ENCODE measurements at regions not wholly inside any gene's neighbourhood (a gene's known extent, or its start where the extent isn't known, plus 50 kb on each side); places are given as distances from the start of the nearest gene placed in this dataset.
"Not testable (repeated sequence)": the region's sequence is repeated elsewhere in the genome, so short reads cannot be mapped to it uniquely, and the experiment has no call there.

DNA sequence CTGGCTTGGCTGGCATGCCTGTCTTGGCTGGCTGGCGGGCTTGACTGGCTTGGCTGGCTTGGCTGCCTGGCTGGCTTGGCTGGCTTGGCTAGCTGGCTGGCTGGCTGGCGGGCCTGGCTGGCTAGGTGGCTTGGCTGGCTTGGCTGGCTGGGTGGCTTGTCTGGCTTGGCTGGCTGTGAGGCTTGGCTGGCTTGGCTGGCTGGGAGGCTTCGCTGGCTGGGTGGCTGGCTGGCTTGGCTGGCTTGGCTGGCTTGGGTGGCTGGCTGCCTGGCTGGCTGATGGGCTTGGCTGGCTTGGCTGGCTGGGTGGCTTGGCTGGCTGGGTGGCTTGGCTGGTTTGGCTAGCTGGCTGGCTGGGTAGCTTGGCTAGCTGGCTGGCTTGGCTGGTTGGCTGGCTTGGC lies 2827.9 kb downstream of the RPIA start:
- H3K4me1 Mint-ChIP-seq; DNase-seq (ENCODE audit: low spot score); H3K27me3 Mint-ChIP-seq (ENCODE audit: low read depth); H3K4me3 Mint-ChIP-seq; H3K9me3 Mint-ChIP-seq; H3K36me3 Mint-ChIP-seq; CTCF ChIA-PET; ATAC-seq; H3K27ac Mint-ChIP-seq; POLR2A ChIA-PET: not testable (repeated sequence)

DNA sequence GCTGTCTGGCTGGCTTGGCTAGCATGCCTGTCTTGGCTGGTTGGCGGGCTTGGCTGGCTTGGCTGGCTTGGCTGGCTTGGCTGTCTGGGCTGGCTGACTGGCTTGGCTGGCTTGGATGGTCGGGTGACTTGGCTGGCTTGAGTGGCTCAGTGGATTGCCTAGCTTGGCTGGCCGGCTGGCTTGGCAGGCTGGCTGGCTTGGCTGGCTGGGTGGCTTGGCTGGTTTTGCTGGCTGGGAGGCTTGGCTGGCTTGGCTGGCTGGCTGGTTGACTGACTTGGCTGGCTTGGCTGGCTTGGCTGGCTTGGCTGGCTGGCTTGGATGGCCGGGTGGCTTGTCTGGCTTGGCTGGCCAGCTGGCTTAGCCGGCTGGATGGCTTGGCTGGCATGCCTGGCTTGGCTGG lies 2828.4 kb downstream of the RPIA start:
- H3K9me3 Mint-ChIP-seq; H3K36me3 Mint-ChIP-seq; H3K27ac Mint-ChIP-seq; DNase-seq (ENCODE audit: low spot score); H3K4me3 Mint-ChIP-seq; CTCF ChIA-PET; H3K27me3 Mint-ChIP-seq (ENCODE audit: low read depth); POLR2A ChIA-PET; ATAC-seq; H3K4me1 Mint-ChIP-seq: not testable (repeated sequence)

DNA sequence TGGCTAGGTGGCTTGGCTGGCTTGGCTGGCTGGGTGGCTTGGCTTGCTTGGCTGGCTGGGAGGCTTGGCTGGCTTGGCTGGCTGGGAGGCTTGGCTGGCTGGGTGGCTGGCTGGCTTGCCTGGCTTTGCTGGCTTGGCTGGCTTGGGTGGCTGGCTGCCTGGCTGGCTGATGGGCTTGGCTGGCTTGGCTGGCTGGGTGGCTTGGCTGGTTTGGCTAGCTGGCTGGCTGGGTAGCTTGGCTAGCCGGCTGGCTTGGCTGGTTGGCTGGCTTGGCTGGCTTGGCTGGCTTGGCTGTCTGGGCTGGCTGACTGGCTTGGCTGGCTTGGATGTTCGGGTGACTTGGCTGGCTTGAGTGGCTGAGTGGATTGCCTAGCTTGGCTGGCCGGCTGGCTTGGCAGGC lies 2829.1 kb downstream of the RPIA start:
- H3K27ac Mint-ChIP-seq; ATAC-seq; H3K4me3 Mint-ChIP-seq; POLR2A ChIA-PET; DNase-seq (ENCODE audit: low spot score); H3K4me1 Mint-ChIP-seq; CTCF ChIA-PET; H3K27me3 Mint-ChIP-seq (ENCODE audit: low read depth); H3K36me3 Mint-ChIP-seq; H3K9me3 Mint-ChIP-seq: not testable (repeated sequence)

DNA sequence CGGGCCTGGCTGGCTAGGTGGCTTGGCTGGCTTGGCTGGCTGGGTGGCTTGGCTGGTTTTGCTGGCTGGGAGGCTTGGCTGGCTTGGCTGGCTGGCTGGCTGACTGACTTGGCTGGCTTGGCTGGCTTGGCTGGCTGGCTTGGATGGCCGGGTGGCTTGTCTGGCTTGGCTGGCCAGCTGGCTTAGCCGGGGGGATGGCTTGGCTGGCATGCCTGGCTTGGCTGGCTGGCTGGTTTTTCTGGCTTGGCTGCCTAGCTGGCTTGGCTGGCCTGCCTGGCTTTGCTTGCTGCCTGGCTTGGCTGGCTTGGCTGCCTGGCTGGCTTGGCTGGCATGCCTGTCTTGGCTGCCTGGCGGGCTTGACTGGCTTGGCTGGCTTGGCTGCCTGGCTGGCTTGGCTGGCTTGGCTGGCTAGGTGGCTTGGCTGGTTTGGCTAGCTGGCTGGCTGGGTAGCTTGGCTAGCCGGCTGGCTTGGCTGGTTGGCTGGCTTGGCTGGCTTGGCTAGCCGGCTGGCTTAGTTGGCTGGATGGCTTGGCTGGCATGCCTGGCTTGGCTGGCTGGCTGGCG lies 2829.6 kb downstream of the RPIA start:
- H3K4me1 Mint-ChIP-seq; H3K27me3 Mint-ChIP-seq (ENCODE audit: low read depth); H3K27ac Mint-ChIP-seq; CTCF ChIA-PET; DNase-seq (ENCODE audit: low spot score); H3K4me3 Mint-ChIP-seq; H3K9me3 Mint-ChIP-seq; POLR2A ChIA-PET; ATAC-seq; H3K36me3 Mint-ChIP-seq: not testable (repeated sequence)

DNA sequence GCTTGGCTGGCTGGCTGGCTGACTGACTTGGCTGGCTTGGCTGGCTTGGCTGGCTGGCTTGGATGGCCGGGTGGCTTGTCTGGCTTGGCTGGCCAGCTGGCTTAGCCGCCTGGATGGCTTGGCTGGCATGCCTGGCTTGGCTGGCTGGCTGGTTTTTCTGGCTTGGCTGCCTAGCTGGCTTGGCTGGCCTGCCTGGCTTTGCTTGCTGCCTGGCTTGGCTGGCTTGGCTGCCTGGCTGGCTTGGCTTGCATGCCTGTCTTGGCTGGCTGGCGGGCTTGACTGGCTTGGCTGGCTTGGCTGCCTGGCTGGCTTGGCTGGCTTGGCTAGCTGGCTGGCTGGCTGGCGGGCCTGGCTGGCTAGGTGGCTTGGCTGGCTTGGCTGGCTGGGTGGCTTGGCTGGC lies 2830.5 kb downstream of the RPIA start:
- DNase-seq (ENCODE audit: low spot score); POLR2A ChIA-PET; CTCF ChIA-PET; H3K27ac Mint-ChIP-seq; H3K36me3 Mint-ChIP-seq; ATAC-seq; H3K27me3 Mint-ChIP-seq (ENCODE audit: low read depth); H3K4me3 Mint-ChIP-seq; H3K4me1 Mint-ChIP-seq; H3K9me3 Mint-ChIP-seq: not testable (repeated sequence)

DNA sequence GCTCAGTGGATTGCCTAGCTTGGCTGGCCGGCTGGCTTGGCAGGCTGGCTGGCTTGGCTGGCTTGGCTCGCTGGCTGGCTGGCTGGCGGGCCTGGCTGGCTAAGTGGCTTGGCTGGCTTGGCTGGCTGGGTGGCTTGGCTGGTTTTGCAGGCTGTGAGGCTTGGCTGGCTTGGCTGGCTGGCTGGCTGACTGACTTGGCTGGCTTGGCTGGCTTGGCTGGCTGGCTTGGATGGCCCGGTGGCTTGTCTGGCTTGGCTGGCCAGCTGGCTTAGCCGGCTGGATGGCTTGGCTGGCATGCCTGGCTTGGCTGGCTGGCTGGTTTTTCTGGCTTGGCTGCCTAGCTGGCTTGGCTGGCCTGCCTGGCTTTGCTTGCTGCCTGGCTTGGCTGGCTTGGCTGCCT lies 2831.4 kb downstream of the RPIA start:
- CTCF ChIA-PET; H3K27me3 Mint-ChIP-seq (ENCODE audit: low read depth); H3K27ac Mint-ChIP-seq; H3K9me3 Mint-ChIP-seq; H3K4me3 Mint-ChIP-seq; DNase-seq (ENCODE audit: low spot score); H3K36me3 Mint-ChIP-seq; H3K4me1 Mint-ChIP-seq; ATAC-seq; POLR2A ChIA-PET: not testable (repeated sequence)

DNA sequence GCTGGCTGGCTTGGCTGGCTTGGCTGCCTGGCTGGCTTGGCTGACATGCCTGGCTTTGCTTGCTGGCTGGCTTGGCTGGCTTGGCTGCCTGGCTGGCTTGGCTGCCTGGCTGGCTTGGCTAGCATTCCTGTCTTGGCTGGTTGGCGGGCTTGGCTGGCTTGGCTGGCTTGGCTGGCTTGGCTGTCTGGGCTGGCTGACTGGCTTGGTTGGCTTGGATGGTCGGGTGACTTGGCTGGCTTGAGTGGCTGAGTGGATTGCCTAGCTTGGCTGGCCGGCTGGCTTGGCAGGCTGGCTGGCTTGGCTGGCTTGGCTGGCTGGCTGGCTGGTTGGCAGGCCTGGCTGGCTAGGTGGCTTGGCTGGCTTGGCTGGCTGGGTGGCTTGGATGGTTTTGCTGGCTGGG lies 2832.3 kb downstream of the RPIA start:
- POLR2A ChIA-PET; CTCF ChIA-PET; ATAC-seq; H3K36me3 Mint-ChIP-seq; H3K4me1 Mint-ChIP-seq; H3K27me3 Mint-ChIP-seq (ENCODE audit: low read depth); H3K9me3 Mint-ChIP-seq; H3K4me3 Mint-ChIP-seq; DNase-seq (ENCODE audit: low spot score); H3K27ac Mint-ChIP-seq: not testable (repeated sequence)

DNA sequence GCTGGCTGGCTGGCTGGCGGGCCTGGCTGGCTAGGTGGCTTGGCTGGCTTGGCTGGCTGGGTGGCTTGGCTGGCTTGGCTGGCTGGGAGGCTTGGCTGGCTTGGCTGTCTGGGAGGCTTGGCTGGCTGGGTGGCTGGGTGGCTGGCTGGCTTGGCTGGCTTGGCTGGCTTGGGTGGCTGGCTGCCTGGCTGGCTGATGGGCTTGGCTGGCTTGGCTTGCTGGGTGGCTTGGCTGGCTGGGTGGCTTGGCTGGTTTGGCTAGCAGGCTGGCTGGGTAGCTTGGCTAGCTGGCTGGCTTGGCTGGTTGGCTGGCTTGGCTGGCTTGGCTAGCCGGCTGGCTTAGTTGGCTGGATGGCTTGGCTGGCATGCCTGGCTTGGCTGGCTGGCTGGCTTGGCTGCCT lies 2834.1 kb downstream of the RPIA start:
- ATAC-seq; H3K4me3 Mint-ChIP-seq; H3K27me3 Mint-ChIP-seq (ENCODE audit: low read depth); CTCF ChIA-PET; H3K4me1 Mint-ChIP-seq; POLR2A ChIA-PET; DNase-seq (ENCODE audit: low spot score); H3K36me3 Mint-ChIP-seq; H3K9me3 Mint-ChIP-seq; H3K27ac Mint-ChIP-seq: not testable (repeated sequence)

DNA sequence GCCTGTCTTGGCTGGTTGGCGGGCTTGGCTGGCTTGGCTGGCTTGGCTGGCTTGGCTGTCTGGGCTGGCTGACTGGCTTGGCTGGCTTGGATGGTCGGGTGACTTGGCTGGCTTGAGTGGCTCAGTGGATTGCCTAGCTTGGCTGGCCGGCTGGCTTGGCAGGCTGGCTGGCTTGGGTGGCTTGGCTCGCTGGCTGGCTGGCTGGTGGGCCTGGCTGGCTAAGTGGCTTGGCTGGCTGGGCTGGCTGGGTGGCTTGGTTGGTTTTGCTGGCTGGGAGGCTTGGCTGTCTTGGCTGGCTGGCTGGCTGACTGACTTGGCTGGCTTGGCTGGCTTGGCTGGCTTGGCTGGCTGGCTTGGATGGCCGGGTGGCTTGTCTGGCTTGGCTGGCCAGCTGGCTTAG lies 2834.6 kb downstream of the RPIA start:
- H3K36me3 Mint-ChIP-seq; H3K4me1 Mint-ChIP-seq; ATAC-seq; H3K4me3 Mint-ChIP-seq; H3K27ac Mint-ChIP-seq; CTCF ChIA-PET; POLR2A ChIA-PET; H3K9me3 Mint-ChIP-seq; DNase-seq (ENCODE audit: low spot score); H3K27me3 Mint-ChIP-seq (ENCODE audit: low read depth): not testable (repeated sequence)

DNA sequence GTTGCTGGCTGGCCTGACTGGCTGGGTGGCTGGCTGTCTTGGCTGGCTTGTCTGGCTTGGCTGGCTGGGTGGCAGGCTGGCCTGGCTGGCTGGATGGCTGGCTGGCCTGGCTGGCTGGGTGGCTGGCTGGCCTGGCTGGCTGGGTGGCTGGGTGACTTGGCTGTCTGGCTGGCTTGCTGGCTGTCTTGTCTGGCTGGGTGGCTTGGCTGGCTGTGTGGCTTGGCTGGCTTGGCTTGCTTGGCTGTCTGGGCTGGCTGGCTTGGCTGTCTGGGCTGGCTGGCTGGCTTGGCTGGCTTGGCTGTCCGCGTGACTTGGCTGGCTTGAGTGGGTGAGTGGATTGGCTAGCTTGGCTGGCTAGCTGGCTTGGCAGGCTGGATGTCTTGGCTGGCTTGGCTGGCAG lies 2835.6 kb downstream of the RPIA start:
- H3K4me1 Mint-ChIP-seq; DNase-seq (ENCODE audit: low spot score); H3K4me3 Mint-ChIP-seq; CTCF ChIA-PET; H3K9me3 Mint-ChIP-seq; H3K36me3 Mint-ChIP-seq; POLR2A ChIA-PET; ATAC-seq; H3K27me3 Mint-ChIP-seq (ENCODE audit: low read depth); H3K27ac Mint-ChIP-seq: not testable (repeated sequence)

DNA sequence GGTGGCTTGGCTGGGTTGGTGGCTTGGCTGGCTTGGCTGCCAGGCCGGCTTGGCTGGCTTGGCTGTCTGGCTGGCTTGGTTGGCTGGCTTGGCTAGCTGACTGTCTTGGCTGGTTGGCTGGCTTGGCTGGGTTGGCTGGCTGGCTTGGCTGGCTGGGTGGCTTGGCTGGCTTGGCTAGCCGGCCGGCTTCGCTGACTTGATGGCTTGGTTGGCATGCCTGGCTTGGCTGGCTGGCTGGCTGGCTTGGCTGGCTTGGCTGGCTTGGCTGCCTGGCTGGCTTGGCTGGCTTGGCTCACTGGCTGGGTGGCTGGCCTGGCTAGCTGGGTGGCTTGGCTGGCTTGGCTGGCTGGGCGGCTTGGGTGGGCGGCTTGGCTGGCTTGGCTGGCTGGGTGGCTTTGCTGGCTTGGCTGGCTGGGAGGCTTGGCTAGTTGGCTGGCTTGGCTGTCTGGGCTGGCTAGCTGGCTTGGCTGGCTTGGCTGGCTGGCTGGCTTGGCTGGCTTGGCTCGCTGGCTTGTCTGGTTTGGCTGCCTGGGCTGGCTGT lies 2836.1 kb downstream of the RPIA start:
- H3K27me3 Mint-ChIP-seq (ENCODE audit: low read depth); H3K4me3 Mint-ChIP-seq; CTCF ChIA-PET; H3K4me1 Mint-ChIP-seq; DNase-seq (ENCODE audit: low spot score); POLR2A ChIA-PET; H3K9me3 Mint-ChIP-seq; ATAC-seq; H3K36me3 Mint-ChIP-seq; H3K27ac Mint-ChIP-seq: not testable (repeated sequence)

DNA sequence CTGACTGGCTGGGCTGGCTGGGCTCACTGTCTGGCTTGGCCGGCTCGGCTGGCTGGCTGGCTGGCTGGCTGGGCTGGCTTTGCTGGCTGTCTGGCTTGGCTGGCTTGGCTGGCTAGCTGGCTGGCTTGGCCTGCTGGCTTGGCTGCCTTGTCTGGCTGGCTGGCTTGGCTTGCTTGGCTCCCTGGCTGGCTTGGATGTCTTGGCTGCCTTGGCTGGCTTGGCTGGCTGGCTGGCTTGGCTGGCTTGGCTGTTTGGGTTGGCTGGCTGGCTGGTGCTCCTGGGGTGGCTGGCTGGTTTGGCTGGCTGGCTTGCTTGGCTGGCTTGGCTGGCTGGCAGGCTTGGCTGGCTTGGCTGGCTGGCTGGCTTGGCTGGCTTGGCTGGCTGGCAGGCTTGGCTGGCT lies 2836.9 kb downstream of the RPIA start:
- H3K9me3 Mint-ChIP-seq; DNase-seq (ENCODE audit: low spot score); CTCF ChIA-PET; H3K4me1 Mint-ChIP-seq; H3K4me3 Mint-ChIP-seq; ATAC-seq; H3K27ac Mint-ChIP-seq; H3K36me3 Mint-ChIP-seq; POLR2A ChIA-PET; H3K27me3 Mint-ChIP-seq (ENCODE audit: low read depth): not testable (repeated sequence)

DNA sequence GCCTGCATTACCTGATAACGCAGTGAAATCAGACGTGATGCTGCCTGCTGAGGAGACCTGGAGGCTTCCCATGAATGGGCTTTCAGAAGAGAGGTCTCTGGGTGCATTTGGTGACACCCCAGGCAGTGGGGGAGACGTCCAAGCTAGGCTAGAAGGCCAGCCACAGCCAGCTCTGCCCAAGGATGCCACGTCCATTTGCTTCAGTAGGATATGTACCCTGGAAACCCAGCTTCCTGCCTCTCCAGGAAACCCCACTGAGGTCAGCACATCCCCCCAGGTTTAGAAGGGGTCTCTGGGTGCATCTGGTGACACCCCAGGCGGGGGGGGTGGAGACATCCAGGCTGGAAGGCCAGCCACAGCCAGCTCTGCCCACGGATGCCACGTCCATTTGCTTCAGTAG lies 2844.6 kb downstream of the RPIA start:
- DNase-seq (ENCODE audit: low spot score); H3K36me3 Mint-ChIP-seq; H3K4me3 Mint-ChIP-seq; POLR2A ChIA-PET; H3K27me3 Mint-ChIP-seq (ENCODE audit: low read depth); H3K27ac Mint-ChIP-seq; H3K4me1 Mint-ChIP-seq; ATAC-seq; CTCF ChIA-PET; H3K9me3 Mint-ChIP-seq: not testable (repeated sequence)

Measured in WTC11 (cell line).